HG02943 (cell line): ENCODE measurements at regions not wholly inside any gene's neighbourhood (a gene's known extent, or its start where the extent isn't known, plus 50 kb on each side); places are given as distances from the start of the nearest gene placed in this dataset.
"Not testable (repeated sequence)": the region's sequence is repeated elsewhere in the genome, so short reads cannot be mapped to it uniquely, and the experiment has no call there.

Experiments
- ATAC-seq: cut with Tn5 transposase; IDR thresholded peaks from one replicate; pipeline ENCODE4 v1.9.1; 2021; ENCODE audit warnings: mild to moderate bottlenecking, low read depth, moderate library complexity; ENCODE audit not compliant: unreplicated experiment

DNA sequence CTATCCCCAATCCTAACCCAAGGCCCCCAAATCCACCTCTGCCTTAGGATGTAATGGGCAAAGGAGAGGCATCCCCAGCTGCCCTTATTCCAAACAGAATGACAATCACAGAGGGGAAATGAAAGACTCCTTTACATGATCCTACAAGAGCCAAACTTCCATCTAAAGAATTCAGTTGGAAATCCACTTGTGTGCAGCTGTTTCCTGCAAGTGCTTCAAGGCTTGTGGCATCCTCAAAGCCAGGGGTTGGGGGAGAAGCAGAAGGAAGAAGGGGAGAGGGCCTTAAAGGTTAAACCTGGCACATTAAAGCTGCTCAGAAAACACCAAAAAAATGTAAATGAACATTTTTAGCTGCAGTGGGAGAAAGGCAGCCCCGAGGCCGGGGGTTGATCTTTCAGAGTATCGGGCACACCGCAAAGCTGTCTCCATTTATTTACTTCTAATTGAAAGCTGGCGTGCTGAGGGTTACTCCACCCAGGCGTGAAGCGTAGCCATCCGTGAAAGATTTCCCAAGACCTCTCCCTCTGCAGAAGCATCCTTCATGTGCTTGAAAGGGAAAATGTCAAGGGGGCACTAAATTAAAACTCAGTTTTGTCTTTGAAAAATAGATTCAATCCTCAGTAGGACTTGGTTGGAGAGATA is 217.8 kb downstream of the SHQ1 start:
- no peak for ATAC-seq

- no peak for ATAC-seq
These were observed 219.0 kb downstream of the SHQ1 start for GRCh38 chr3:72629191-72629631.

DNA sequence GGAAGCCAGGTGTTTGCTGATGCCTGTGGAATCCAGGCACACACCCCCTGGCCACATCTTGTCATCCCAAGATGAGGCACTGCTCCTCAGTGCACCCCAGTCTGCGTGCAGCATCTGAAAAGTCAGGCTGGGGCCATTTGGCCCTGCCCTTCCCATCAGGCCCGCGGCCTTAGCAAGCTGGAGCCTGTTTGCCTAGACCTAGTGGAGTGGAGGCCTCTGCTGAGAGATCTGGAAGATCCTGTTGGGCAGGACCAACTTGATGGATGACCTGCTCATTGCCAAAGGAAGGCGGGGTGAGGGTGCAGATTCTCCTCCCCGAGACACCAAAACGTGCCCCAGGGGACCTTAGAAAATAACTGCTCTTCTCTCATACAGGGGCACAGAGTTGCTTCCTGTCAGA is 220.2 kb downstream of the SHQ1 start:
- no peak for ATAC-seq

DNA sequence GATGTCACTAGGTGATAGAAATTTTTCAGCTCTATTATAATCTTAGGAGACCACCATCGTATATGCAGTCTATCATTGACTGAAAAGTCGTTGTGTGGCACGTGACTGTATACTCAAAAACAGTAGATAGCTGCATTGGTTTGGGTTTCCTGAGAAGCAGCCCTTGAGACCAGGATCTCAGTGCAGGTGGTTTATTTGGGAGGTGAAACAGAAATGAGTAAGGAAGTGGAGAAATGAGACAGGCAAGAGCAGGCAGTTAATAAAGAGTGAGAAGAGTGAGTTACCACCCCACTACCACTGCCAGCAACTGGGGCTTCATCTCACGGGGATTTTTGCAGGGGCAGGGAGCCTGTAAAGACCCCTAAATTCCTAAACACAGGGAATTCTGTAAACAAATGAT is 221.0 kb downstream of the SHQ1 start:
- ATAC-seq: no peak

GRCh38 chr3:72625602-72626337 is 222.5 kb downstream of the SHQ1 start:
- ATAC-seq: no peak

DNA sequence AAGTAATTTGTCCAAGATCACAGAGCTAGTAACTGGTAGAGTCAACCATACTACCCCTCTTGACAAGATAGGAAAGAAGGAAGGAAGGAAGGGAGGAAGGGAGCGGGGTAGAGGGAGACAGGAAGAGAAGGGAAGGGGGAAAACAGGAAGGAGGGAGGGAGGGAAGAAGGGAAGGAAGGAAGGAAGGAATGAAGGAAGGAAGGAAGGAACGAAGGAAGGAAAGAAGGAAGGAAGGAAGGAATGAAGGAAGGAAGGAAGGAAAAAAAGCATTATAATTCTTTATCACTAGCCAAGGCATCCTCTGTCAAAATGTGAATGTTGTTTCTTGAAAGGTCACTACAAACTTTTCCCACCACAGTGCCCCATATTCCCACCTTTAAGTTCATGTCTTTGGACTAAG is 223.6 kb downstream of the SHQ1 start:
- ATAC-seq: no peak

DNA sequence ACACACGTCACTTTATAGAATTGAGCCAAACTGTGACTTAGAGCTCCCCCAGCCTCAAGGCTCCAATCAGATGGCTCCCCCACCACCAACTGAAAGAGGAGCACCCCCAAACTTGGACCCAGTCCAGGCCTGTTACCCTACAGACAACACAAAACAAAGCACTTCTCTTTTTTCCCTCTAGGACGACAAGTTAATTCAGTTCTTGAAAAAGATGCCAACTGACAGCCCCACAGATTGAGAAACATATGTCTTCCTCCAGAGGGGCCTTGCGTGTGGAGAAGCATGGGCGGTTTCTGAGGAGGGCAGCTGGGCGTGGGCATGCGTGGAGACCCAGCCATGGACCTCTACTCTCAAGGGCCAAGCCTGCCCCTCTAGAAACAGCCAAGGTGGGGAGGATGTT is 229.5 kb downstream of the SHQ1 start:
- no peak for ATAC-seq

GRCh38 chr3:72617424-72618024 is 230.7 kb downstream of the SHQ1 start:
- ATAC-seq: no peak

- ATAC-seq: no peak
These were observed 232.5 kb downstream of the SHQ1 start for GRCh38 chr3:72615776-72616175.

DNA sequence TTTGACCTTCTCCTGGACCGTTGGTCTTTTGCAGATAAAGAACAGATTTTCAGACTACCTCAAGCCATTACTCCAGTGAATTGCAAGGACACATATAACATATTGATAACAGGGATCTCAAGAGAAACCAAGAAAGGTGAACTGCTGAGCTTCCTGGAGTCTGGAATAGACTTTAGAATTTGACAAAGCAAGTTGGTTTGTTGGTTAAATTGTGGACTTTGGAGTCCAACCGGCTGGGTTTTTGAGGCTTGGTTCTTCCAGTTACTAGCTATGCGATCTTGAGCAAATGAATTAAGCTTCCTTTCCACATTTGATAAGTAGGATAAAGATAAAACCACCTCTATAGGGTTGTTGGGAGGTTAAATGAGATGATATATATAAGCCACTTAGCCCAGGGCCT is 233.1 kb downstream of the SHQ1 start:
- no peak for ATAC-seq

DNA sequence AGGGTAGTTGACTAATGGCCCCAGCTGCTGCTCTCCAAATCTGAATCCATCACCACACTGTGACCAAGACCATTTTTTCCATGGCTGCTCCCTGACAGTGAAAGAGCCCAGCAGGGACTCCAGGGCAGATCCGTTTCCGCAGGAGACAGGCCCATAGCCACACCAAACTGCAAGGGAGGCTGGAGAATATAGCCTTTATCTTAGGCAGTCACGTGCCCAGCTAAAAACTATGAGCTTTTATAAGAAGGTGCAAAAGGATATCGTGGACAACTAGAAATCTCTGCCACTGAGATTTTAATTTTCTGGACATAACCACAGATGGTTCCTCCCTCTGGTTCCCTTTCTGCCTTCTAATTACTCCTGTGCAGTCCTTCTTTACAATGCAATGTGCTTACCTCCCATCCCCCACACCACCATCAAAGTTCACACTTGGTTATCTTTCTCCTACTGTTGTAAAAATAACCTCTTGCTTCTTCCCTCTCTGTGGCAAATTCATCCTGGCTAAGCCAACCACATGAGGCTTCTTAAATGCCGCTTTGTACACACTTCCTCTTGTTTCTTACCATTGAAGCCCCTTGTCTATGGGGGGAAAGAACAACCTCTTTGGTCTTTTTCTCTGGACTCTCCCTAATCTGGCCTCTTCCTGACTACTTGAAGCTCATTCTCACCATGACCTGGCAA is 233.7 kb downstream of the SHQ1 start:
- ATAC-seq: no peak

- no peak for ATAC-seq
These were observed 234.4 kb downstream of the SHQ1 start for GRCh38 chr3:72613871-72614270.

GRCh38 chr3:72609114-72609513 is 239.1 kb downstream of the SHQ1 start:
- not testable (repeated sequence) for ATAC-seq

- no peak for ATAC-seq
These were observed 242.0 kb downstream of the SHQ1 start for GRCh38 chr3:72606005-72606800.

DNA sequence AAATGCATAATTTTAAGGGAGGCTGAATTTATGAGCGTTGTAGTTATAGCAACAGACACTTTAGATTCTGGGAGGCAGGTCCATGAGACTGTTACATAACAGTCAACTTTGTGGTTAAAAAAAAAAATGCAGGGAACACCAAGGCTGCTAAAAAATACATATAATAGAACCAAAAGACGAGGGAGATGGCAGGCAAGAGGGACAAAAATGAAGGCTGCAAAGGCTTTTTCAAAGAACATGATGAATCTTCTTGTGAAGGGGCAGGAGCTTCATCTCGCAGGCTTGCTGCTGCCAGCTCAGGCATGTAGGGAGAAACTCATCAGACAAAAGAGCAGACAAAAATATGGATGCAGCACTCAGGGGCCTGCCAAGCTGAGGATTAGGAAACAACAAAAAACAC is 243.9 kb downstream of the SHQ1 start:
- no peak for ATAC-seq

DNA sequence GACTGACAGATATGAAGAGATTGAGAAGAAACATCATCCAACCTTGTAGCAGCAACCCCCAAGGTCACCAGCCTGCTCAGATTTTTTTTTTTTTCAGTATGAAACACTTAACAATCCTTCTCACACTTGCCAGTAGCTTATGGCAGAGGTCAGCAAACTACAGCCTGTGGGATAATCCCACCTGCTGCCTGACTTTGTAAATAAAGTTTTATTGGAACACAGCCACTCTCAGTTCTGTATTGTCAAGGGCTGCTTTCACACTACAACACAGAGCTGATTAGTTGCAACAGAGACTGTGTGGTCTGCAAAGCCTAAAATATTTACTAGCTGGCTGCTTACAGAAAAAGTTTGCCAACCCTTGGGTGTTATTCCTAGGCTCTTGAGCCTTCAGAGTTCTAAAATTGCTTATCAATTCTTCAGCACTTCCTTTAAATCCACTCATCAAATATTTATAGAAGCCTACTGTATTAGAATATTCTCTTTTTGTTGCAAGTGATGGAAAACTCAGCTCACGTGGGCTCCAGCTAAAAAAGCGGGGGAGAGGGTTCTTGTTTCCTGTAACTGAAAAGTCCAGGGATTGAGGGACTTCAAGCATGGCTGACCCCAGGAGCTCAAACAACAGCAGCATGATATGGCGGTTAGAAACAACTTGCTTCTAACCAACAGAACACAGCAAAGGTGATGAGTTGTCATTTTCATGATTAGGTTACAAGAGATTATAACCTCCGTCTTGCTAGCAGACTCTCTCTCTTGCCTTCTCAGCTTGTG is 246.1 kb downstream of the SHQ1 start:
- ATAC-seq: no peak

DNA sequence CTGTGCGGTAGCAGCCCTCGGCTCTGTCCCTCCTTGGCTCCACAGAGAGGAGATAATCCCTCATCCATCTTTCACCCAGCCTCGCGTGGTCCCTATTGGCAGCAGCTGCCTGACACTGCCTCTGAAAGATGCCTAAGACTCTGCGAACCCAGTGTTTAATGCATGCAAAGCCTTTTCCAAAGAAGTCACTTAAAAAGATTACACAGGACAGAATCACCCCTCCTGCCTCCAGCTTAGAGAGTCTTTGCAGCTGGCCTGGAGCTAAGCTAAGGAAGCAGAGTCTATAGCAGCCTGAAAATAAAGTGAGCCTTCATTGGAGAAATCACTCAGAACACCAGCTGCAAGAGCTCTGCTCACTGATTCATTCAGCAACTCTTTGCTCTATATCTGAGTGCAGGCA is 247.2 kb downstream of the SHQ1 start:
- no peak for ATAC-seq

GRCh38 chr3:72597756-72598195 is 250.5 kb downstream of the SHQ1 start:
- no peak for ATAC-seq

GRCh38 chr3:72597043-72597442 is 251.2 kb downstream of the SHQ1 start:
- ATAC-seq: no peak
